Keratinocyte (primary cell): ENCODE measurements at regions not wholly inside any gene's neighbourhood (a gene's known extent, or its start where the extent isn't known, plus 50 kb on each side); places are given as distances from the start of the nearest gene placed in this dataset.

Source experiments
- DNase-seq: peaks from one replicate; pipeline ENCODE4 v3.0.0-alpha.2; 2011; ENCODE audit warnings: low read depth, missing footprints, low spot score
- FAIRE-seq: peaks from 2 replicates; lab custom pipeline; 2011; peaks lifted over from hg19 to GRCh38; lab: Jason Lieb, UNC
- H2AFZ ChIP-seq: 2 replicates; pipeline ENCODE4 v1.6.0; 2012; ENCODE audit warnings: low read length, control low read depth, inconsistent platforms; ENCODE audit not compliant: control insufficient read depth
- H3K27ac ChIP-seq: 2 replicates; pipeline ENCODE4 v1.5.1; 2011; ENCODE audit warnings: low read length; ENCODE audit not compliant: control insufficient read depth, insufficient read depth
- H3K27me3 ChIP-seq: 3 replicates; pipeline ENCODE4 v1.6.0; 2011; ENCODE audit warnings: low read length; ENCODE audit not compliant: control insufficient read depth, insufficient read depth; ENCODE audit errors: extremely low read depth
- H3K36me3 ChIP-seq, 2 experiments: 2 replicates in 1 of 2; 3 replicates in 1 of 2; pipeline ENCODE4 v1.5.1; 2011; ENCODE audit warnings: low read length in 2 of 2, mild to moderate bottlenecking in 1 of 2; ENCODE audit not compliant: control insufficient read depth in 2 of 2, insufficient read depth in 2 of 2; ENCODE audit errors: extremely low read depth in 1 of 2
- H3K4me1 ChIP-seq: 3 replicates; pipeline ENCODE4 v1.5.1; 2011; ENCODE audit warnings: low read length; ENCODE audit not compliant: control insufficient read depth, insufficient read depth; ENCODE audit errors: extremely low read depth
- H3K4me2 ChIP-seq: 3 replicates; pipeline ENCODE4 v1.6.0; 2011; ENCODE audit warnings: low read depth, low read length; ENCODE audit not compliant: control insufficient read depth, insufficient read depth; ENCODE audit errors: extremely low read depth
- H3K4me3 ChIP-seq, 3 experiments: fragments of 200-600 bp in 1 of 3; sonication (generic) in 1 of 3; 2 replicates in 2 of 3; 3 replicates in 1 of 3; pipeline ENCODE4 v1.5.1; 2011 to 2016; ENCODE audit warnings: low read length in 3 of 3, mild to moderate bottlenecking in 3 of 3, control low read depth in 2 of 3, inconsistent platforms in 1 of 3, low read depth in 1 of 3, mixed read lengths in 1 of 3, mixed run types in 1 of 3, moderate library complexity in 1 of 3; ENCODE audit not compliant: control insufficient read depth in 2 of 3, insufficient read depth in 2 of 3; ENCODE audit errors: extremely low read depth in 1 of 3
- H3K79me2 ChIP-seq: 2 replicates; pipeline ENCODE4 v1.6.0; 2012; ENCODE audit warnings: low read length; ENCODE audit not compliant: control insufficient read depth, insufficient read depth
- H3K9ac ChIP-seq: 3 replicates; pipeline ENCODE4 v1.6.0; 2011; ENCODE audit warnings: low read length; ENCODE audit not compliant: control insufficient read depth, insufficient read depth; ENCODE audit errors: extremely low read depth
- H3K9me1 ChIP-seq: 3 replicates; pipeline ENCODE4 v1.6.0; 2011; ENCODE audit warnings: low read length; ENCODE audit not compliant: control insufficient read depth, insufficient read depth; ENCODE audit errors: extremely low read depth
- H3K9me3 ChIP-seq: 2 replicates; pipeline ENCODE4 v1.5.1; 2012; ENCODE audit warnings: low read depth, low read length; ENCODE audit not compliant: control insufficient read depth
- H4K20me1 ChIP-seq: 3 replicates; pipeline ENCODE4 v1.6.0; 2011; ENCODE audit warnings: low read length; ENCODE audit not compliant: control insufficient read depth, insufficient read depth; ENCODE audit errors: extremely low read depth
- EZH2 ChIP-seq: IDR thresholded peaks from one replicate; pipeline ENCODE4 v1.6.1; 2012; ENCODE audit warnings: inconsistent platforms, mild to moderate bottlenecking, low read length, moderate library complexity
- dilution Hi-C: fragments of 300-500 bp; cut with MboI; formaldehyde crosslinking; loops from one replicate; pipeline ENCODE4 v1.7.0; 2020; ENCODE audit warnings: low sequenced_read_pairs; ENCODE audit not compliant: extremely low pct_ligation_motif_present
- TF ChIP-seq, protein P1 (sequence below), 3 experiments: IDR thresholded peaks in 1 of 3; conservative IDR thresholded peaks in 1 of 3; optimal IDR thresholded peaks in 1 of 3; 2 replicates in 2 of 3; 3 replicates in 1 of 3; pipeline versions ENCODE3 to v1.5.1; 2011; ENCODE audit warnings: low read length in 3 of 3, mild to moderate bottlenecking in 3 of 3, moderate library complexity in 2 of 3, control low read depth in 1 of 3, inconsistent platforms in 1 of 3; ENCODE audit not compliant: insufficient read depth in 2 of 3; ENCODE audit errors: extremely low read depth in 1 of 3

DNA sequence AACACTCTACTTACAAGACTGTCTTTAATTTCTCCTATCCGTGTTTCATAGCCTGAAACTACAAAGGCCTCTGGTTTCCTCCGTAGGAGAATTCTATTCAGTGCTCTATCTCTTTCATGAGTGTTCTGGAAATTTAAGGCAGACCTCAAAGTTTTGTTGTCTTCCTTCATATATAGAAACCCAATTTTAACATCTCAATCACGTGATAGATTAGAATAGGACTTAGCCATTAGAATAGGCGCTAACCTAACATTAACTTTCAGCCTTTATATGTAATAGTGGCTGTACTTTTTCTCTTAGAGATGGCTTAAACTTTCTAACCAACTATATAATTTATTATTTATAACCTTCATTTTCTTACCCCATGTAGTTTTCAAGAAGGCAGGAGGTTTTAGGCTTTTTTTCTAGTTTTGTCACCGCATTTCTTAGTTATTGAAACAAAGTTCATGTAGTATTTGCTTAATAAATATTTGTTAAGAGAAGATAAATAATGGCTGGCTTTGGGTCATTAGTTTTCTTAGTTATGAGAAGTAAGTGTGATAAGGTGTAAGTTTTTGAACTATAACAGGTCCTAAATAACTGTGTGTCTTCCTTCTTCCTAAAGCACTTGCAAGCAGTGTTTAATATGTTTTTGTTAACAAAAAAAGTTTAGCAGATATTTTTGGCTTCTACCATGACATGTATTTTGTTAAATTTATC, 1504.6 kb upstream of the ADGRL3 start:
- no peak for FAIRE-seq

DNA sequence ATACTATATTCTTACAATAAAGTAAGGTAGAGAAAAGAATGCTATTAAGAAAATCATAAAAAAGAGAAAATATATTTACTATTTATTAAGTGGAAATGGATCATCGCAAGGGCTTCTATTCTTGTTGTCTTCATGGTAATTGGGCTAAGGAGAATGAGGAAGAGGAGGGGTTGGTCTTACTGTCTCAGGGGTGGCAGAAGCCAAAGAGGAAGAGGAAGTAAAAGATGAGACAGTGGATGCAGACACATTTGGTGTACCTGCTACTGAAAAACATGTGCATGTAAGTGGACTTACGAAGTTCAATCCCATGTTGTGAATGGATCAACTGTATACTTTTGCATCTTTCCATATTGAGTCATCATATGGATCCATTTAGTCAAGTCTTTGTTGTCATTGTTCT, 1502.1 kb upstream of the ADGRL3 start:
- no peak for FAIRE-seq
- Histone ChIP-seq H4K20me1 (no peaks in the 10 kb centered on the region), H3K27me3 (no peaks in the 10 kb centered on the region), H3K4me2 (no peak overlapping the region), H3K9me3 (no peaks in the 10 kb centered on the region), H3K27ac (no peak overlapping the region), H3K79me2 (no peaks in the 10 kb centered on the region), H2AFZ (no peak overlapping the region), H3K36me3 (no peaks in the 10 kb centered on the region), H3K9ac (no peak overlapping the region), H3K9me1 (no peaks in the 10 kb centered on the region), H3K4me1 (no peaks in the 10 kb centered on the region), H3K4me3 (no peak overlapping the region)
- dilution Hi-C loops = no loop called here
- no peak for DNase-seq
- no peak for TF ChIP-seq EZH2
- TF ChIP-seq, protein P1, sequence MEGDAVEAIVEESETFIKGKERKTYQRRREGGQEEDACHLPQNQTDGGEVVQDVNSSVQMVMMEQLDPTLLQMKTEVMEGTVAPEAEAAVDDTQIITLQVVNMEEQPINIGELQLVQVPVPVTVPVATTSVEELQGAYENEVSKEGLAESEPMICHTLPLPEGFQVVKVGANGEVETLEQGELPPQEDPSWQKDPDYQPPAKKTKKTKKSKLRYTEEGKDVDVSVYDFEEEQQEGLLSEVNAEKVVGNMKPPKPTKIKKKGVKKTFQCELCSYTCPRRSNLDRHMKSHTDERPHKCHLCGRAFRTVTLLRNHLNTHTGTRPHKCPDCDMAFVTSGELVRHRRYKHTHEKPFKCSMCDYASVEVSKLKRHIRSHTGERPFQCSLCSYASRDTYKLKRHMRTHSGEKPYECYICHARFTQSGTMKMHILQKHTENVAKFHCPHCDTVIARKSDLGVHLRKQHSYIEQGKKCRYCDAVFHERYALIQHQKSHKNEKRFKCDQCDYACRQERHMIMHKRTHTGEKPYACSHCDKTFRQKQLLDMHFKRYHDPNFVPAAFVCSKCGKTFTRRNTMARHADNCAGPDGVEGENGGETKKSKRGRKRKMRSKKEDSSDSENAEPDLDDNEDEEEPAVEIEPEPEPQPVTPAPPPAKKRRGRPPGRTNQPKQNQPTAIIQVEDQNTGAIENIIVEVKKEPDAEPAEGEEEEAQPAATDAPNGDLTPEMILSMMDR (optimal IDR thresholded peaks at IDR 0.05 in 1 of 3, IDR thresholded peaks at IDR 0.05 in 1 of 3, conservative IDR thresholded peaks at IDR 0.05 in 1 of 3; ENCODE audit: extremely low read depth in 1 of 3, insufficient read depth in 2 of 3, low read length in 3 of 3) = no peak

More for the DNA sequence above, 1504.6 kb upstream of the ADGRL3 start:
- TF ChIP-seq, protein P1 (optimal IDR thresholded peaks at IDR 0.05 in 1 of 3, IDR thresholded peaks at IDR 0.05 in 1 of 3, conservative IDR thresholded peaks at IDR 0.05 in 1 of 3; ENCODE audit: extremely low read depth in 1 of 3, insufficient read depth in 2 of 3, low read length in 3 of 3) = no peak
- H4K20me1 ChIP-seq = no peaks in the 10 kb centered on the region
- no peaks in the 10 kb centered on the region for H3K9me1 ChIP-seq
- no peaks in the 10 kb centered on the region for H3K9me3 ChIP-seq
- DNase-seq = no peak
- H3K27ac ChIP-seq = no peak overlapping the region
- dilution Hi-C loops = no loop called here
- H3K27me3 ChIP-seq = no peaks in the 10 kb centered on the region
- H3K9ac ChIP-seq = no peak overlapping the region
- H3K4me1 ChIP-seq = no peaks in the 10 kb centered on the region
- no peaks in the 10 kb centered on the region for H3K79me2 ChIP-seq
- no peak overlapping the region for H2AFZ ChIP-seq
- no peak overlapping the region for H3K4me3 ChIP-seq
- H3K36me3 ChIP-seq = no peaks in the 10 kb centered on the region
- no peak overlapping the region for H3K4me2 ChIP-seq
